ENCODE measurements at regions not wholly inside any gene's neighbourhood (a gene's known extent, or its start where the extent isn't known, plus 50 kb on each side); places are given as distances from the start of the nearest gene placed in this dataset.

DNA sequence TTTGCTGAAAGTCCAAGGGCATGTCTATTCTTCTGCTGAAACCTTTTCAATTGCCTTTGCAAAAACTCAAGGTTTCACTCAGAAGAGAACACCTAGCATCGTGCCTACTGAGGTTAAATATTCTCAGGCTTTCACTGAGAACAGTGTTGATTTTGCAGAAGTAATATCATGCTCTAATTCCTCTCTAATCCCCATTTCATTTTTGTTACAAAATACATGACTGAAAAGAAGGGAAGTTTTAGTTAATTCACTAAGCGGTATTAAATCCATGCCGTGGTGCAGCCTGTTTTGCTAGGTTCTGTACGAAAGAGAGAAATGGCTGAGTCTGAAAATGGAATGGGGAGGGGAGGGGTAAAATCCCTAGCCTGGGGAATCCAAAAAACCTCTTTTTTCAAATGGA is 163.2 kb upstream of the CAMK1G start:
- peaks cover 28% of the 10 kb centered on the region for H3K4me1 ChIP-seq (ENCODE audit: insufficient read depth, poor library complexity, severe bottlenecking)
- DNase-seq (ENCODE audit: low spot score) (no peak), ATAC-seq (ENCODE audit: low read depth) (no peak)
- no peaks in the 10 kb centered on the region for H3K36me3 ChIP-seq (ENCODE audit: low read depth)
- no peak for TF ChIP-seq CTCF (IDR thresholded peaks at IDR 0.05; ENCODE audit: poor library complexity, severe bottlenecking)
- no peaks in the 10 kb centered on the region for H3K27me3 ChIP-seq (ENCODE audit: insufficient read depth, poor library complexity, severe bottlenecking)
- no peak overlapping the region for H3K4me3 ChIP-seq (ENCODE audit: severe bottlenecking)
- H3K9me3 ChIP-seq (ENCODE audit: severe bottlenecking) = no peaks in the 10 kb centered on the region
- no peak overlapping the region for H3K27ac ChIP-seq (ENCODE audit: poor library complexity, severe bottlenecking)

- DNase-seq (ENCODE audit: low spot score) = no peak
- no peak for ATAC-seq (ENCODE audit: low read depth)
- Histone ChIP-seq H3K27ac (ENCODE audit: poor library complexity, severe bottlenecking) (no peak overlapping the region), H3K27me3 (ENCODE audit: insufficient read depth, poor library complexity, severe bottlenecking) (no peaks in the 10 kb centered on the region), H3K9me3 (ENCODE audit: severe bottlenecking) (no peaks in the 10 kb centered on the region), H3K4me1 (ENCODE audit: insufficient read depth, poor library complexity, severe bottlenecking) (peaks cover 21% of the 10 kb centered on the region), H3K36me3 (ENCODE audit: low read depth) (no peaks in the 10 kb centered on the region), H3K4me3 (ENCODE audit: severe bottlenecking) (no peak overlapping the region)
- no peak for TF ChIP-seq CTCF (IDR thresholded peaks at IDR 0.05; ENCODE audit: poor library complexity, severe bottlenecking)
Measured at GRCh38 chr1:209421186-209421585, 162.3 kb upstream of the CAMK1G start.

- ATAC-seq (ENCODE audit: low read depth) (no peak), DNase-seq (ENCODE audit: low spot score) (no peak)
- Histone ChIP-seq H3K4me3 (ENCODE audit: severe bottlenecking) (no peak overlapping the region), H3K9me3 (ENCODE audit: severe bottlenecking) (no peaks in the 10 kb centered on the region), H3K27ac (ENCODE audit: poor library complexity, severe bottlenecking) (no peak overlapping the region), H3K36me3 (ENCODE audit: low read depth) (no peaks in the 10 kb centered on the region), H3K4me1 (ENCODE audit: insufficient read depth, poor library complexity, severe bottlenecking) (peaks cover 12% of the 10 kb centered on the region), H3K27me3 (ENCODE audit: insufficient read depth, poor library complexity, severe bottlenecking) (no peaks in the 10 kb centered on the region)
- TF ChIP-seq CTCF (IDR thresholded peaks at IDR 0.05; ENCODE audit: poor library complexity, severe bottlenecking) = no peak
Measured at GRCh38 chr1:209421978-209422680, 161.4 kb upstream of the CAMK1G start.

- H3K4me3 ChIP-seq (ENCODE audit: severe bottlenecking) = no peak overlapping the region
- H3K27me3 ChIP-seq (ENCODE audit: insufficient read depth, poor library complexity, severe bottlenecking) = no peaks in the 10 kb centered on the region
- H3K4me1 ChIP-seq (ENCODE audit: insufficient read depth, poor library complexity, severe bottlenecking) = peaks cover 7% of the 10 kb centered on the region
- H3K36me3 ChIP-seq (ENCODE audit: low read depth) = peaks cover 22% of the 10 kb centered on the region
- no peak for ATAC-seq (ENCODE audit: low read depth)
- no peak for DNase-seq (ENCODE audit: low spot score)
- H3K27ac ChIP-seq (ENCODE audit: poor library complexity, severe bottlenecking) = no peak overlapping the region
- TF ChIP-seq CTCF (IDR thresholded peaks at IDR 0.05; ENCODE audit: poor library complexity, severe bottlenecking) = no peak
- no peaks in the 10 kb centered on the region for H3K9me3 ChIP-seq (ENCODE audit: severe bottlenecking)
Measured at GRCh38 chr1:209425959-209426358, 157.6 kb upstream of the CAMK1G start.

DNA sequence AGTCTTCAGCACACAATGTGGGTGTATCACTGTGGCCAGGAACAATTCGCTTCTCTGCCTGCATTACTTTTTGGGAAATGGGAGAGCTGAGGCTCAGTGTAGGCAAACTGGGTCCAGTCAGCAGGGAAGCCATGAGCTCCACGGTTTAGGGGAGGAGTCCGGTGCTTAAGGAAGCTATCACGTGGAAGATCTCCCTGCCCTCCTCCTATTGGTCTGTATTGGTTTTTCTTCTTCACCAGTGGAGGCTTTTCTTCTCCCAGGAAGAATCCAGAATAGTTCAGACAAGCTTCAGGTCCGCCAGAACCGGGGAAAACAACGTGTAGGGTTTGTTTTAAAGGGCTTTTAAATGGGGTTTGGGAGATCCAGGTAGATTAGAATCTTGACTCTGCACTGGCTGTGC is 156.2 kb upstream of the CAMK1G start:
- no peak for TF ChIP-seq CTCF (IDR thresholded peaks at IDR 0.05; ENCODE audit: poor library complexity, severe bottlenecking)
- Histone ChIP-seq H3K9me3 (ENCODE audit: severe bottlenecking) (no peaks in the 10 kb centered on the region), H3K27ac (ENCODE audit: poor library complexity, severe bottlenecking) (peak overlapping the region; percentile 99), H3K27me3 (ENCODE audit: insufficient read depth, poor library complexity, severe bottlenecking) (no peaks in the 10 kb centered on the region), H3K4me1 (ENCODE audit: insufficient read depth, poor library complexity, severe bottlenecking) (peaks cover 7% of the 10 kb centered on the region), H3K4me3 (ENCODE audit: severe bottlenecking) (no peak overlapping the region), H3K36me3 (ENCODE audit: low read depth) (peaks cover 35% of the 10 kb centered on the region)
- DNase-seq (ENCODE audit: low spot score) (no peak), ATAC-seq (ENCODE audit: low read depth) (no peak)

Measured in RWPE2 (cell line).